NCI-H82 (cell line): ENCODE measurements at regions not wholly inside any gene's neighbourhood (a gene's known extent, or its start where the extent isn't known, plus 50 kb on each side); places are given as distances from the start of the nearest gene placed in this dataset.
A peak's percentile ranks its signal among the peaks of the same experiment; 100 is the strongest.

Source experiments
- DNase-seq: peaks from one replicate; lab custom pipeline; 2025; lab: John Stamatoyannopoulos, UW

DNA sequence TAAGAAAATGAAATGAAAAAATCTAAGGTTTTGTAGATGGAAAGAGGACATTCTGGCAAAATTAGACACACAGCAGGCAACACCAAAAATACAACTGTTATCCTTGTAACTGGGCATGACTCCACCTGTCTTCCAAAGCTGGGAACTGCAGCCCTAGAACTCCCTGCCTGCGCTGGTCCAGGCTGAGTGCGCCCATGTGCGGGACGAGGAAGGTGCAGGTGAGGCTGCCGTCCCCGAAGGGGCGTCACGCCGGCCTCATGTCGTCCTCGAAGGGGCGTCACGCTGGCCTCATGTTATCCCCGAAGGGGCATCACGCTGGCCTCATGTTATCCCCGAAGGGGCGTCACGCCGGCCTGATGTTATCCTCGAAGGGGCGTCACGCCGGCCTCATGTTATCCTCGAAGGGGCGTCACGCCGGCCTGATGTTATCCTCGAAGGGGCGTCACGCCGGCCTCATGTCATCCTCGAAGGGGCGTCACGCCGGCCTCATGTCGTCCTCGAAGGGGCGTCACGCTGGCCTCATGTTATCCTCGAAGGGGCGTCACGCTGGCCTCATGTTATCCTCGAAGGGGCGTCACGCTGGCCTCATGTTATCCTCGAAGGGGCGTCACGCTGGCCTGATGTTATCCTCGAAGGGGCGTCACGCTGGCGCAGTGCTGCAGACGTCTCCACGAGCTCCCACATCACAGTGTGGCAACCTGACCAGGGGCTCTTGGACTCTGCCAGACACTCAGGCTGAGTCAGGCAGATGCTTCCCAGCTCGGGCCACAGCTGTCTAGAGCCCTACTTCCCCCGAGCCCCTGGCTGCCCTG, 100.3 kb upstream of the SALL3 start:
- DNase-seq, result peak; percentile 7

DNA sequence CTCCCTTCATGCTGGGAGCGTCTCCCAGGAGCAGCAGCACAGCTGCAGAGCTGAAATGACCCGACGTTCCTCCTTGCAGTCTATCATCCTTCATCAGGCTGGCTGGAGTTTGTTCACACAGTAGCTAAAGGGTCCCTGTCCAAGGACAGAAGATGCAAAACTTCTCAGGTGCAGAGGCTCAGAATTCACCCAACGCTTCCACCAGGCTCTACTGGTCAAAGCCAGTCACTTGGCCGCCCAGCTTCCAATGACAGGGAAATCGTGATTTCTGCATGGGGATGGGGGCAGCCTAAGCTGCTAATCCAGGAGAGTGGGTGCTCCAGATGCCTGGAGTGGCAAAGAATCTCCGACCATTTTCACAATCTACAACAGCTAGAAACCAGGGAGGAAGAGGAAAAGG, 97.0 kb upstream of the SALL3 start:
- no peak for DNase-seq

DNA sequence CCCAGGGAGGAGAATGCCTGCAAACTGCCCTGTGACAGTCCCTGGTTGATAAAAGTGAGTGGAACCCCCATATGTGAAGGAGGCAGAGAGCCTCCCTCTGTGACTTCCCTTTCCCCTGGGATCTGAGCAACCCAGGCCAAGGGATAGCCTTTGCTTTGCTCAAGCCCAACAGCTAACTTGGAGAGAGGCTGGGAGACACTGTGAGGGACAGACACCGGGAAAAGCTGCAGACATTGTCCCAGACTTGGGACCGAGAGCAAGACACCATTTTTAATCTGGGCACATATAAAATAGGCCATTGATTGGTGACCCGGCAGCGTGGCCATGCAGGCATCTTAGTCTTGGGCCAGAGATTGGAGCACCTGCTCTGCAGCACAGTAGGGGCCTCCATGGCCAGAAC, 96.1 kb upstream of the SALL3 start:
- DNase-seq, result no peak

DNA sequence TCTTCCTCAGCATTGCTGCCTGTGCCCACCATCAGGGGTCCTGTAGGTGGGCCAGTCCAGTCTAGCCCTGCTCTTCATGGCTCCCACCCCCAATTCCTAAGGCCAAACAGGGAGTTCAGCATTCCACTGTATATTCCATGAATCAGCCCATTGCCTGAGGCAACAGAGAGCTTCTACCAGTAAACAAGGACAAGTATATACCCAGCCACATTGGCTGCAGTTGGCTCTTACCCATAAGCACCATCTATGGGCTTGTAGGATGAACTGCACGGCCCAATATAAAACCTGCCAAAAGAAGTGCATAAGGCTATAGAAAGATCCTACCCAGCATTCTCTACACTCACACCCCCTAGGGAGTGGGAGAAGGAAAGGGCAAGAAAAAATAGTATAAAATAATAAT, 95.1 kb upstream of the SALL3 start:
- DNase-seq, result no peak

DNA sequence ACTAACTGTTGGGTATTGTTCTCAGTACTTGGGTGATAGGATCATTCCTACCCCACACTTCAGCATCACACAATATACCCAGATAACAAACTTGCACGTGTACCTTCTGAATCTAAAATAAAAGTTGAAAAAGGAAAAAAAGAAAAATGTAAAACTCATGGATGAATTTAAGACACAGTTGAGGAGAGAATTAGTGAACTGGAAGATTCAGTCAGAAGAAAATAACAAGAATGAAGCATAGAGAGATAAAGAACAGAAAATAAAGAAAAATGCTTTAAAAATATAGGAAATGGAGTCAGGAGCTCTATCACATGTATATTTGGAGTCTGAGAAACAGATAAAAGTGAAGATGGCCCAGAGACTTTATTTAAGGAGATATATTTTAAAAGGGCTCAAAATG, 90.4 kb upstream of the SALL3 start:
- DNase-seq, result no peak

DNA sequence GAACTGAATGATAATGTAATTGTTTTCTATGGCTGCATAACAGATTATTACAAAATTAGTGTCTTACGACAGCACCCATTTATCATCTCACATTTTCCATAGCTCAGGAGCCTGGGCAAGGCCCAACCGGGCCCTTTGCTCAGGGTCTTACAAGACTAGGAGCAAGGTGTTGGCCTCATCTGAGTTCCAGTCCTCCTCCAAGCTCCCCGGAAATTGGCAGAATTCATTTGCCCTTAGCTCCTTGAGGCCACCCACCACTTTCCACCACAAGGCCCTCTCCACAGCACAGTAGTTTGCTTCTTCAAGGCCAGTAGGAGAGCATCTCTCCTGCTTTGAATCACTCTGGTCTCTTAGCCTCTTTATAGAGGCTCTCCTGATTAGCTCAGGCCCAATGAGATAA, 89.2 kb upstream of the SALL3 start:
- DNase-seq, result no peak

DNA sequence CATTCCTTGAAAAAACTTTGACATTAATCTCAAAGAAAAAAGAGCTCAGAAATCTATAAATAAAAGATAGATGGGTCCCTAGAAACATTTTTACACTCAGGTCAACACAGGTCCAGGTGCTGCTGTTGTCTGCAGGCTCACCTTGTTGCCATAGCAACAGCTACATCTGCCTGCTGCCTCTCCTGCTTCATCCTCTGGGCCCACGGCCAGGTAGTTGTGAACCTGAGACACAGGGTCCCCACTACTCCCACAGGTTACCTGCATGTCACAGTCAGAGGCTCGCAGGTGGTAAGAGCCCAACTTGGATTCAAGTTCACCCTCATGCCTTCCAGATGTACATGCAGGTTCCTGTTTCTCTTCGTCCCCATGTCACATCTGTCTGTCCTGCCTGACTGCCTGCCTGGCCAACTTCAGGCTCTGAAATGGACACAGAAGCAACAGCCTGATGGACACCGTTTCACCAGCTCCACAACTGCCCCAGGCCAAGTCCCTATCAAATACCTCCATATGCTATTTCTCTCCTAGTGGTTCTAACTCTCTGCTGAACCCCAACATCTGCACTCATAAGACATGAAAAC, 88.3 kb upstream of the SALL3 start:
- no peak for DNase-seq

DNA sequence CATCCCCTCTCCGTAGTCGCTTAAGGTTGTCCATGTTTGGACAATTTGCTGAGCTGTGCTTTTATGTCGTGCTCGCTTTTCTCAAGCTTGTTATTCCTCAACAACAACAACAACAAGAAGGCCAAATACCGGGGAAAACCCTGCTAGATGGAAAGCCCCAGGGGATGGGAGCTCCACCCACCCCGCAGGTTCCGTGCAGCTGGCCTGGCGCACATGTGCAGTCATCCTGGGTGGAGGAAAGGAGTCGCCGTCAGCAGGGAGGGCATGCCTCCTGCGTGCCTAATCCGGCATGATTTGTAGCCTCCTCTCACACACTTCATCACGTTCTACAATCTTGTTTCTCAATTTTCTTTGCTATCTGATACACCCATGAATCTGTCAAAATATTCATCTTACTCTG, 87.4 kb upstream of the SALL3 start:
- no peak for DNase-seq

DNA sequence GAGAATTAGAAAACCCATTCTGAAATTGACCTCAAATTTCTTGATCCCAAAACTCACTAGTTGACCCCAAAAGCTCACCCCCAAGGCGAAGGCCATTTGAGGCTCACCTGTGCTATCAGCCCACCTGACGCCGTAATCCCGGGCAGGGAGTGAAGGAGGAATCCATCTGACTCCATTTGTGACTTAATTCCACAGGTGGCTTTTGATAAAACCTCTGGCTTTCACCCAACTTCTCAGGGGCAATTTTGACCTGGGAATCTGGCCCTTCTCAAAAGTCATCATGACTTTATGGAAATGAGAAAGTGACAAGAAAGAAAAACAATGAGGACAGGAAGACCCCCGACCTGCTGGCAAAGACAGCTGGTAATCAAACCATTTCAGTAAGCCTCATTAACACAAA, 86.9 kb upstream of the SALL3 start:
- DNase-seq, result no peak

DNA sequence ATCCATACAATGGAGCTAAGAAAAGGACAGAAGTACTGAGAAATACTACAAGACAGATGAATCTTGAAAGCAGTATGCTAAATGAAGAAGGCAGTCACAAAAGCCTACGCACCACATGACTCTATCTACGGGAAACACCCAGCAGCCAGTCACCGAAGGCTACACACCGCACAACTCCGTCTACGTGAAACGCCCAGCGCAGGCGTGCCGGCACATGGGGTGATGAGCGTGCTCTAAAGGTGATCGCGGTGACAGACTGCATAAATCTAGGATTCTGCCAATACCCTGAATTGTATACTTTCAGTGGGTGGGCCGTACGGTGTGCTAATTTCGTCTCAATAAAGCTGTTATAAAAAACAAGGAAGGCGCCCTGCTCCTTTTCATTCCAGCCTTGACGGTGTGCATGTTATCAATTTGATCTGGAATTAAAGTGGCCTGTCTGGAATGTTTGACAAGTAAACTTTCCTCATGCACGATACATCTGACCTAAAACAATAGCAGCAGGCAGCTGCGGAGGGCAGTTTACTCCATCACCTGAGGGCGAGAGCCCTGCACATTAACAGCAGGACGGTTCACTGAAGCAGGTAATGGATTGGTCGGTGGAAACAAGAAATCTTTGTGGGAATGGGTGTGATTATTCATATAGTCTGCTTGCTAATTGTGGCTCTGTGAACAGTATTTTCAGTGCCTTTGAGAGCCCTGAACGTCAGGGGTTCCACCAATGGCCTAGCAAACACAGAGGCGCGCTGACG, 86.2 kb upstream of the SALL3 start:
- no peak for DNase-seq

DNA sequence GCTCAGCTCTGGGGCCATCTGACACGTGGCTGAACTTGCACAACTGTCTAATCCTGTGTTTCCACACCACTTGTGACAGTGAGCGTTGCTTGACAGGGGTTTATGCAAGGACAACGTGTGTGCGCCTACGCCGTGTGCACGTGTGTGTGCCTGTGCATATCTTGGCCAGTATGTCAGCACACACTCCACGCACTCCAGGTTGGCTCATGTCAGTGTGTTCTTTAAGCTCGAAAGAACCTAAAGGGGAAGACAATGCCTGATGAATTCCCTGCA, 85.6 kb upstream of the SALL3 start:
- no peak for DNase-seq

DNA sequence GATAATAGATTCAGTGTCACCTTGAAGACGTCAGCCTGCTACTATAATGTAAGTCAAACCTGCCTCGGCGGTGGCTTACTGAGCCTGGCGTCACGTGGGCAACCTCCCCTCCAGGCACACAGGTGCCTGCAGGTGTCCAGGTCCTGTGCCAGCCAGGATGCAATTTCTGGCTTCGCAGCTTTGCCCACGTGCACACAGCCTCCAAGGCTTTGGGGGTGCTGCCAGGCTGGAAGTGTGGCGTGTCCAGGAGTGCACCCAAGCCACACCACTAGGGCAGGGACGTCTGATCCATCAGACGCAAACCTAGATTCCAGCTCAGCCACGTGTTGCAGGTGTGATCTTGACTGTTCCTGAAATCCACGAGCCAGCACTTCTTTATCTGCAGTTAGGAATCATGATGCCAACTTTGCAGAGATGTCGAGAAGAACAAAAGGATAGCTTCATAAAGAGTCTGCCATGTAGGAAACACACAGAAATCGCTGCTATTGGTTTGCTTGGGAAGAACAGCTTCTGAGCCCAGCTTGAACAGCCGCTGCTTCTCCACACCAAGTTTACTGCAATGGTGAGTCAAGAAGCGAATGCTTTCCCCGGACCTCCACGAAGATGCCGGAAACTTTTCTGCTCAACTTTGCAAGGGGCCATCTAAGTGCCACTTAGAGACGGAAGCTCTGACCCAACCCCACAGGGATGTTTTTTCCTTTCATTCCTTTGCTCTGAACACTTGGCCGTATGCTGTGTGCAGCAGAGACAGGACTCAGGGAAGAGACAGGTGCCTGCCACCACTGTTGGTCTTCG, 84.2 kb upstream of the SALL3 start:
- DNase-seq, result no peak

DNA sequence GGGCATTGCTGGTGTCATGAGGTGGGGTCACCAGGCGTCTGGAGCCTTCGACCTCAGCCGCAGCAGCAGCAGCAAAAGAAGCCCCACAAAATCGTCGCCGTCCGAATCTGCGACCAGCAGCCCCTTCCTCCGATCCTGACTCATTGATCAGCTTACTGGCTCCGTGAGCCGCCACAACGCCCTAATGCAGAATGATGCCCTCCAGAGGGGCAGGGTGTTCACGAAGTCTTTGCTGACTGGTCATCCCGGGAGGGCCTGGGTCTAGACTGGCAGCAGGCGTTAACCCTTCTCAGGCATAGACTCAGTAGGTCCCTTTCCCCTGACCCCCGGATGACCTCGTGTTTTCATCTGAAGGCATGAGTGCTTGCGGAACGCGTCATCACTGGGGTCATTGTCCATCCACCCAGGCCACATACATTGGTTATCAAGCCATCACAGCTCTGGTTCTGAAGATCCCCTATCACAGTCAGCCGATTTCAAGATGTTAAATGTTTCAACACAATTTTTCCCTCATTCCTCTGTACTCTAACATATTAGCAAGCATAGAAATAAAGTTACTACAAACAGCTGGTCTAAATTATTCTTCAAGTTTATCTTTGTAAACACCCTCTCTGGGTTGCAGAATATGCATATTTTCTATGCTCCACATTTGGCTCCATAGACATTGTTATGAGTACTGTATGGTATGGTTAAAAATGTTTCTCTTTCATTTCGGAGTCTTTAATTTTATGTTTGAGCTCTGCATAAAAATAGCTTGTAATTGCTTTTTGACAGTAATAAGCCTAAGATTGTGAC, 83.3 kb upstream of the SALL3 start:
- no peak for DNase-seq

DNA sequence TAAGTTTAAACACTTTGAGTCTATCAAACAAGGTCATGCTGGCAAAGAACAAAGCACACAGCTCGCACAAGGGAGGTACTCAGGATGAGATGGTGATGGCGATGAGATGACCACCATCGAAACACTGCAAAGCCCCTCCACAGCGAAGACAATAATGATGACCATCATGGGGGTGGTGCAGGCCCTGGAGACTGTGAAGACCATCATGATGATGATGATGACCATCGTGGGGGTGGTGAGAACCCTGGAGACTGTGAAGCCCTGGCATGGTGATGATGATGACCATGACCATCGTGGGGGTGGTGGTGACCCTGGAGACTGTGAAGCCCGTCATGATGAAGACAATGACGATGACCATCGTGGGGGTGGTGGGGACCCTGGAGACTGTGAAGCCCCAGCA, 81.6 kb upstream of the SALL3 start:
- no peak for DNase-seq

DNA sequence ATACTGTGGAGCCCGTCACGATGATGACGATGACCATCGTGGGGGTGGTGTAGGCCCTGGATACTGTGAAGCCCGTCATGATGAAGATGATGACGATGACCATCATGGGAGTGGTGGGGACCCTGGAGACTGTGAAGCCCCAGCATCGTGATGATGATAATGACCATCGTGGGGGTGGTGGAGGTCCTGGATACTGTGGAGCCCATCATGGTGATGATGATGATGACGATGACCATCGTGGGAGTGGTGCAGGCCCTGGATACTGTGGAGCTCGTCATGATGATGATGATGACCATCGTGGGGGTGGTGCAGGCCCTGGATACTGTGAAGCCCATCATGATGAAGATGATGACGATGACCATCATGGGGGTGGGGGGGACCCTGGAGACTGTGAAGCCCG, 81.0 kb upstream of the SALL3 start:
- DNase-seq, result no peak

DNA sequence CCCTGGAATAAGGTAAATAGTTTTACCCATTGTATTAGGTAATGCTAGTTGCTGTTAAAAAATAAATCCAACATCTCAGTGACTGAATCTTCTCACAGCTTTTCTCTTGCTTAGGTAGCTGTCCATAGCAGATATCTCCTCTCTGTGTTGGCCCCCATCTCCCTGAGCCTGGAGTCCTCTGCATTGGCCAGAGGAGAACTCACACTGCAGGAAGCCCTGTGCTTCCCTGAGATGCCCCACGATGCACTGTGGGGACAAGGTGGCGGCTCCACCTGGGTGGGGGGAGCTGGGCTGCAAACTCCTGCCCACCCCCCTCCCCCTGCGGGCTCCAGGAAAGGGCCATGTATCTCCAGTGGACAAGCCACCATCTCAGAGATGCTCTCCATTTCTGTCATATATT, 80.4 kb upstream of the SALL3 start:
- DNase-seq, result no peak

DNA sequence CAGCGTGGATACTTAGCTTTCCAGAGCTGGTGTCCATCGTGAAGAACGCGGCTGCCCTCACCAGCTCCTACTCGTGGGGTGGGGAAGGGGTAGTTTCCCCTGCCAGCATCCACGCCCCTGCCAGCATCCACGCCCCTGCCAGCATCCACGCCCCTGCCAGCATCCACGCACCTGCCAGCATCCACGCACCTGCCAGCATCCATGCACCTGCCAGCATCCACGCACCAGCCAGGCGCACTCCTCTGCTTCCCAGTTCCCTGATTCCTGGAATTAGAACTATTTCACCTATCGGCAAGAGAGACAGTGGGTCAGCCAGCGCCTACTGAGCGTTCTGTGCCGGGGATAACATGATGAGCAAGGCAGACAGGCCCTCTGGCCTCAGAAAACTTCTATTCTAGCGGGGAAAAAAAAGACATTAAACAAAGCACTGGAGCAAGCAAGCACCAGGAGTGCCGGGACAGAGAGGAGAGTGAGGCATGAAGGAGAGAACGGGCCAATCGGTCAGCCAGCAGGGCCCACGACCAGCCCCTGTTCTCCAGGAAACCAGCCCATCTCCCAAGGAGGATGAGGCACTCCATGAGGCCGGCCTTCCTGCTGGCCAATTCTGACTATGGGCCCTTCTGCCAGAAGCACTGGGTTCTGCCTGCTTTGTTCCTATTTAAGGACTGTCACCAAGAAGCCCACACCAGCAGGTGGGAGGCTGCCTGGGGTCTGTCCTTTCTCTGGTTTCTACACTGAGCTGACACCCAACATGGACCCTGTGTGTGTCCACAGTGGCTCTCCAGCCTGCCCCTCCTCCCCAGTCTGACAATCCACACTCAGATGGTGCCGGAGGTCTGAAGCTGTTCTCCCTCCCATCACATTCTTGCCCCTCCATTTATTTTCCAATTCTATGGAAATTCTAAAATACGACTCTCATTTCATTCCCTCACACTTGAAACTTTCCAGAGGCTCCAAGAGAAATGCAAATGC, 78.4 kb upstream of the SALL3 start:
- no peak for DNase-seq

DNA sequence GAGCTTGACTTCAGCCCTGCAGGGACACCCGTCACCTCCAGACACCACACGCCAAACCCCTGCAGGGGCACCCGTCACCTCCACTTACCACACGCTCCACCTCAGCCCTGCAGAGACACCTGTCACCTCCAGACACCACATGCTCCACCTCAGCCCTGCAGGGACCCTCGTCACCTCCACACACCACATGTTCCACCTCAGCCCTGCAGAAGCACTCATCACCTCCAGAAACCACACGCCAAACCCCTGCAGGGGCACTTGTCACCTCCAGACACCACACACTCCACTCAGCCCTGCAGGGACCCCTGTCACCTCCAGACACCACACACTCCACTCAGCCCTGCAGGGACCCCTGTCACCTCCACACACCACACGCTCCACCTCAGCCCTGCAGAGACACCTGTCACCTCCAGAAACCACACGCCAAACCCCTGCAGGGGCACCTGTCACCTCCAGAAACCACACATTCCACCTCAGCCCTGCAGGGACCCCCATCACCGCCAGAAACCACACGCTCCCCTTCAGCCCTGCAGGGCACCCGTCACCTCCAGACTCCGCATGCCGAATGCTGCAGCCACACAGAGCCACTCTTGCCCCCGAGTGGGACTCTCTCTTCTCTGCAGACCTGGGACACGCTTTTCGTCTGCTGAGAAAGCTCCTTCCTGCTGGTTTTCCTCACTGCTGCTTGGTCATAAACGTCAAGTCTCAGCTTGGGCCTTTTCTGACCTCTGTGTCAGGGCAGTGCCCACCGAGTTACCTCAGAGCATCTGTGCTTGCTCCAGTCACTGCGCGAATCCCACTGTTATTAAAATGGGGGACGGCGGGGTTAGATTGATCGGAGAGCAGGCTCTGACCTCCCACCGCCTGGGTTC, 77.5 kb upstream of the SALL3 start:
- no peak for DNase-seq

DNA sequence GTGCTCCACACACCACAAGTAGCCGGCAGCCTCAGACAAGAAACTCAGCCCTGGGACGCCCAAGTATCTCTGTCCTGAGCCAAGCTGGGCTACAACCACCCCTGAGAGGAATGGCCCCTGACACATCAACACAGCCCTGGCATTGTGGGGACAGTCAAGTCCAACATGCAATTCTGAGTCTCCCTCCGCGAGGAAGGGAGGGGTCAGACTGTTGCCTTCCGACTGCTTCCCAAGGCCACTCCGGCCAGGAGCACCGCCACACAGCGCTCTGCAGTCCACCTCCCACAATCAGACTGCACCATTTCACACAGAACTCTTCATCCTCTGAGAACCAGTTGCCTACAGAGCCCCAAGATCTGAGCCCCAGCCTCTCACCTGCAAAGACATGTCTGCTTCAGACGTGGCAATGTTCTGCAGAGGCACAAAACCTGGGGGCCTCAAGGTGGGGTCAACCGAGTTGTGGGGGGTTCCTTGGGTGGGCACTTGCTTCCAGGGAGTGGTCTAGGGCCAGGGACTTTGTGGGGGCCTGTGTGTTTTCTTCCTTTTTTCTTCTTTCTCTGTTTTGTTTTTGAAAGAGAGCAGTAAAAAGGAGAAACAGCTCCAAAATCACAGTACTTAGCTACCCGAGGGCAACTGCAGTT, 76.7 kb upstream of the SALL3 start:
- no peak for DNase-seq
